Globus pallidus (tissue), 1 donor: ENCODE measurements at regions not wholly inside any gene's neighbourhood (a gene's known extent, or its start where the extent isn't known, plus 50 kb on each side); places are given as distances from the start of the nearest gene placed in this dataset.

Experiments used
- DNase-seq: peaks from one replicate; pipeline ENCODE4 v3.0.0-alpha.2; 2015; ENCODE audit warnings: low spot score

GRCh38 chr4:89363786-89364185 lies 56.2 kb upstream of the GPRIN3 start:
- DNase-seq = no peak

GRCh38 chr4:89358935-89359638 lies 51.5 kb upstream of the GPRIN3 start:
- no peak for DNase-seq

DNA sequence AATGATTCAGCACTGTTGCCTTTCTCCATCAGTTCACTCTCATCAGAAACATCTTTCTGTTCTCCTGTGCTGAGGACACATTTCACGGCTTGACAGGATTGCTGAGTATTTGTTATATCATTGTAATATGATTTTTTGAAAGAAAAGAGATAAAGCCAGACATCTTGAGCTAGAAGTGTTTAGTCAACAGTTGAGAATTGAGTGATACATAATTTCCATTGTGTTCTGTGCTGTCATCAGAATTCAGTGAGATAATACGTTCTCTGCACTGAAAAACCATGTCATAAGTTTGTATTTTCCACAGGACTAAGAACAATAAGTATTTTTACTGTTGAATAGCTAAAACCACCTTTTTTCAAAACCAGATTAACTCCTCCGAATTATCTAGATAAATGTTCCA lies 50.2 kb upstream of the GPRIN3 start:
- no peak for DNase-seq
